Activated naive CD4-positive, alpha-beta T cell treated with anti-CD3 and anti-CD28 coated beads, Interleukin-2, amount 10 ng/mL, durations not matched to agents 7 days and 5 days (primary cell): ENCODE measurements at regions not wholly inside any gene's neighbourhood (a gene's known extent, or its start where the extent isn't known, plus 50 kb on each side); places are given as distances from the start of the nearest gene placed in this dataset.
"Not testable (repeated sequence)": the region's sequence is repeated elsewhere in the genome, so short reads cannot be mapped to it uniquely, and the experiment has no call there.

Experiments
- CTCF ChIA-PET: fragments of 350-600 bp; sonication (Branson Sonifier 250); formaldehyde crosslinking; loops from one replicate; lab custom pipeline; 2021; ENCODE audit warnings: antibody characterized with exemption; lab: Charles Lee
- DNase-seq: peaks from one replicate; pipeline ENCODE4 v3.0.0-alpha.2; 2020
- H3K27ac Mint-ChIP-seq: one replicate; pipeline ENCODE4 v1.8.0; 2021; ENCODE audit warnings: mild to moderate bottlenecking, moderate library complexity, mixed read lengths
- H3K27me3 Mint-ChIP-seq: one replicate; pipeline ENCODE4 v1.8.0; 2021; ENCODE audit warnings: mild to moderate bottlenecking, mixed read lengths
- H3K36me3 Mint-ChIP-seq: one replicate; pipeline ENCODE4 v1.8.0; 2021; ENCODE audit warnings: mixed read lengths
- H3K4me1 Mint-ChIP-seq: one replicate; pipeline ENCODE4 v1.8.0; 2021; ENCODE audit warnings: mixed read lengths
- H3K4me3 Mint-ChIP-seq: one replicate; pipeline ENCODE4 v1.8.0; 2021; ENCODE audit warnings: mild to moderate bottlenecking, moderate library complexity, mixed read lengths
- H3K9me3 Mint-ChIP-seq: one replicate; pipeline ENCODE4 v1.8.0; 2021; ENCODE audit warnings: mixed read lengths

DNA sequence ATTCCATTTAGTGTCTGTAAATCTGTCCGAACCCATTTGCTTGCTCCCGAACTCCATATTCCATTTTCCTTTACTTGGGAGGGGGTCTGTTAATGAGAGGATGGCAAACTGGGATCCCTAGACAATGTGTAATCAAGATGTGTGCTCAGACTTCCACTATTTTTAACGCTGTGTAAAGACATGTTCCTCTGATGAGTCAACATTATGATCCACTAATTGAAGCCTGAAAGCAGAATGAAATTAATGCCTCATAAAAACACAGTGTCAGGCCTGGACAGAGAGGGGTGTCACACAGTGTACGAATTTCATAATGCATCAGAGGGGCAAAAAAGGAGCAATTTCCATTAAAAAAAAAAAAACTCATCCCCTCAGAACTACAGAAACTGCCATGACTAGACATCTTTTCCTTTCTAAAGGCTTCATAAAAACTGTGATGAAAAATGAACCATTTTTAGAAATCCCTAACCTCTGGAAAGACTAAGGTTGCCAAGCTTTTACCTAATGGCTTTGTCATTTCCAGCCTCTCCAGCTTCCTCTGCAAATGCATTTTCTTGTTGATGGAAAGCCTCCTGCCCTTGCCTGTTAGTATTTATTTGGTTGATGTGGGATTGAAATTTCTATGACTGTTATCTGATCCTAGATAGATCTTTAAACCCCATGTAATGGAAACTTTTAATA is 209.2 kb upstream of the DCC start:
- DNase-seq, result no peak
- CTCF ChIA-PET, result no interaction called here
- no peaks in the 10 kb centered on the region for H3K36me3 Mint-ChIP-seq
- H3K9me3 Mint-ChIP-seq, result peaks cover 2% of the 10 kb centered on the region
- H3K4me3 Mint-ChIP-seq, result no peak overlapping the region
- H3K27ac Mint-ChIP-seq, result no peak overlapping the region
- H3K27me3 Mint-ChIP-seq, result no peaks in the 10 kb centered on the region
- H3K4me1 Mint-ChIP-seq, result no peaks in the 10 kb centered on the region

DNA sequence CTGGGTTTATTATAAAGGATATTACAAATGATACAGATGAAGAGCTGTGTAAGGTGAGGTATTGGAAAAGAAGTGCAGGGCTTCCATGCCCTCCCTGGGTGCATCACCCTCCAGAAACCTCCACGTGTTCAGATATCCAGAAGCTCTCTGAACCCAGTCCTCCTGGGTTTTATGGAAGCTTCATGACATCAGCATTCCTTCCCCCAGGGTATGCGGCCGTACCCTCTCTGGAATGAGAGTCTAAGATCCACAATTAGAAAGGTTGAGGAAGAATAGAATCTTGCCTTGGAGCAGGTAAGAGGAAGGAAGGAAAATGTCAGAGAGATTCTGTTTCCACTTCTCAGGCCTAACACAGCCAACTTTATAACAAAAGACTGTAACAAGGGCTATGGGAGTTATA is 208.2 kb upstream of the DCC start:
- H3K27me3 Mint-ChIP-seq, result no peaks in the 10 kb centered on the region
- H3K27ac Mint-ChIP-seq, result no peak overlapping the region
- CTCF ChIA-PET, result no interaction called here
- no peak overlapping the region for H3K4me3 Mint-ChIP-seq
- H3K36me3 Mint-ChIP-seq, result no peaks in the 10 kb centered on the region
- no peaks in the 10 kb centered on the region for H3K4me1 Mint-ChIP-seq
- H3K9me3 Mint-ChIP-seq, result peaks cover 9% of the 10 kb centered on the region
- DNase-seq, result no peak

DNA sequence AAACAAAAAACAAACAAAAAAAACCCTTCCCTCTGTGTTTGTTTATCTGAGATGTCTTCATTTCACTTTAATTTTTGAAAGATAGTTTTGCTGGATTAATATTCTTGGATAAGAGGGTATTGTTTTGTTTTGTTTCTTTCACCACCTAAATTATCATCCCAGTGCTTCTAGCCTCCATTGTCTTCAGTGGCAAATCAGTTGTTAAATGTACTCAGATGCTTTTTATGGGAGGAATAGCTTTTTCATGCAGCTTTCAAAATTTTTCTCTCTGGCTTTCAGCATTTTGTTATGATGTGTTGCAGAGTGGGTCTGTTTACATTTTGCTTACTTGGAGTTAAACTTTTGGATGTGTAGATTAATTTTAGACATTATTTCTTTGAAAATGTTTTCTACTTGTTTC is 203.5 kb upstream of the DCC start:
- CTCF ChIA-PET, result no interaction called here
- Mint-ChIP-seq H3K9me3 (peaks cover 15% of the 10 kb centered on the region), H3K27me3 (no peaks in the 10 kb centered on the region), H3K27ac (no peak overlapping the region), H3K4me3 (no peak overlapping the region), H3K36me3 (no peaks in the 10 kb centered on the region), H3K4me1 (no peaks in the 10 kb centered on the region)
- DNase-seq, result no peak

DNA sequence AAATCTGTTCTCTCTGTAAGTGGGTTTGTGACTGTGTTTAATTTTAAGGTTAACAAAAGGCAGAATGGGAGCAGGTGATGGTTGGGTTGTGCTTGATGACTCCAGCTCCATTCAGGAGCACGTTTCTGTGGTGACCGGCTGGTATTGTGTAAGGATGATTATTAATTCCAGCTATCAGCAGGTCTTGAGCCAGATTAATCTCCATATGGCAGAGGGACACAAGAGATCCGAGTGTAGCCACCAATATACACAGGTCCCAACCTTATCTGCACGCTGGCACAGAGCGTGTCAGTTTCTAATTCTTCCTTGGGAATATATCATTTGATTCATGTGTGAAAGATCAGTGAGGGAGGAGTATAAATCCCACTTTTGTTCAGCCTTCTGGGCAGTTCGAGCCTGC is 199.0 kb upstream of the DCC start:
- Mint-ChIP-seq H3K27ac (no peak overlapping the region), H3K27me3 (no peaks in the 10 kb centered on the region), H3K9me3 (peaks cover 20% of the 10 kb centered on the region), H3K4me1 (no peaks in the 10 kb centered on the region), H3K4me3 (no peak overlapping the region), H3K36me3 (no peaks in the 10 kb centered on the region)
- no peak for DNase-seq
- CTCF ChIA-PET, result no interaction called here

DNA sequence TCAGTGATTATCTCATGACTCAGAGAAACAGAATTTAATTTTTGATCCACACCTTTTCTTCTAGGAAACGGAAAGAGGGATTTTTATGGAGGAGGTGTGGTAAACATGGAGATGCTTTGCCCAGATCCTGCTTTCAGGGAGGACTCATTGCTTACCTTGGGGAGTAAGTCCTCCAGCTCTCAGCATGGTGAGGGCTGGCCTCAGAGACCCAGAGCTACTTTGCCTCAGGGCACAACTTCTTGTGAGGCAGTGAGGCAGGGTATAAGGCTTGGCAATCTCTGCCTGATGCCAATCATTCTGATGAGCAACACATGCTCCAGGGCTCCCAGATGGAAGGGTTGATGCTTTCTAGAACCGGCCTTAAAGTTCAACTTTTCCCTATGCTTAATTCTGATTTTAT is 189.9 kb upstream of the DCC start:
- Mint-ChIP-seq H3K9me3 (peaks cover 8% of the 10 kb centered on the region), H3K27ac (no peak overlapping the region), H3K27me3 (no peaks in the 10 kb centered on the region), H3K4me3 (no peak overlapping the region), H3K4me1 (no peaks in the 10 kb centered on the region), H3K36me3 (no peaks in the 10 kb centered on the region)
- CTCF ChIA-PET, result no interaction called here
- DNase-seq, result no peak

DNA sequence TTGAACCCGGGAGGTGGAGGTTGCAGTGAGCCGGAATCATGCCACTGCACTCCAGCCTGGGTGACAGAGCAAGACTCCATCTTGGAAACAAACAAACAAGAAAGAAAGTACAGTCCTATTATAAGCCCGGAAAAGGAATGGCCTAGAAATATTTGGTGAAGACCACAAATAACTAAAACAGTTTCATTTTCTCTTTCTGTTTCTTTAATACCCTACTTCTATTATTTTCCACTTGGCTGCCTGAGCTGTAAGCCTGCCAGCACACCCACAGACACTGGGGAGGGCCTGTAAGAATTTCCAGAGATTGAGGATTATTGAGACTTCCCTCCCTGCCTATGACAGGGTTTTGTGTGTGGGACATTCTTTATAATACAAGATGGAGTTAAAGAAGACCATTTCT is 188.0 kb upstream of the DCC start:
- Mint-ChIP-seq H3K36me3 (no peaks in the 10 kb centered on the region), H3K4me1 (no peaks in the 10 kb centered on the region), H3K27ac (no peak overlapping the region), H3K4me3 (no peak overlapping the region), H3K9me3 (peaks cover 5% of the 10 kb centered on the region), H3K27me3 (no peaks in the 10 kb centered on the region)
- CTCF ChIA-PET, result no interaction called here
- DNase-seq, result no peak

DNA sequence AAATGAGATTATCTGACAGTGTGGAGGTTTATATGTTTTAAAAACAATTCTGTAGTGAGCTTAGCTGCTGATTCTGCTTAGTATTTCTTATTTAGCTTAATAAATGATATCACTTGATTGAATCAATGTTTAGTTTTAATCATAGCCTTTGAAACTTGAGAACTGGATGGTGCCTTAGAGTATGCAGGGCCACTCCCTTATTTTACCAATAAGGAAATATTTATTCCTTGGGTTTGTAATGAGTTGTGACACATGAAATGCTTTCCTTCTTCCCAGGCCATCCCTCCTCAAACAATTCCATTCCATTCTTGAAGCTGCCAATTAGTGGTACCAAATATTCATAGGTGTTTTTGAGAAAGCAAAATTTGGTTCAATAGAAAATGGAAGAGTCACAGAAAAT is 183.8 kb upstream of the DCC start:
- Mint-ChIP-seq H3K4me3 (no peak overlapping the region), H3K27ac (no peak overlapping the region), H3K4me1 (no peaks in the 10 kb centered on the region), H3K27me3 (no peaks in the 10 kb centered on the region), H3K36me3 (no peaks in the 10 kb centered on the region), H3K9me3 (peaks cover 2% of the 10 kb centered on the region)
- DNase-seq, result no peak
- CTCF ChIA-PET, result no interaction called here

DNA sequence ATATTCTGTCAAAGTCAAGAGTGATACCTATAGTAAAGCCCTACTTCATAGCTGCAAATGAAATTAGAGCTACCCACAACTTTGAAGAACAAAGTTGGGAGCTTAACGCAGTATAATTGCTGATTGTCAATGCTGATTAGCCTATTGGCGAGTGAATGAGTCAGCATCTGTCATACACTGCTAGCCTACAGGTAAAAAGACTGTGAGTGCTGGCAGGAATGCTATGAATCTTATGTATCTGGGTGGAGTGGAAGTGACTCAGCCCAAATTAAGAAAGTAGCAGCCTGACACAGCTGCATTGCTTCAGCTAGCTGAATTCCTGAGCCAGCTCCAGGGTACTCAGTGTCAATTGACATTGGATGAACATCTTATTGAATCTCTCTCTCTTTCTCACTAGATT is 179.4 kb upstream of the DCC start:
- H3K36me3 Mint-ChIP-seq, result no peaks in the 10 kb centered on the region
- CTCF ChIA-PET, result no interaction called here
- H3K9me3 Mint-ChIP-seq, result peaks cover 5% of the 10 kb centered on the region
- no peak overlapping the region for H3K27ac Mint-ChIP-seq
- DNase-seq, result no peak
- H3K27me3 Mint-ChIP-seq, result no peaks in the 10 kb centered on the region
- H3K4me1 Mint-ChIP-seq, result no peaks in the 10 kb centered on the region
- no peak overlapping the region for H3K4me3 Mint-ChIP-seq

DNA sequence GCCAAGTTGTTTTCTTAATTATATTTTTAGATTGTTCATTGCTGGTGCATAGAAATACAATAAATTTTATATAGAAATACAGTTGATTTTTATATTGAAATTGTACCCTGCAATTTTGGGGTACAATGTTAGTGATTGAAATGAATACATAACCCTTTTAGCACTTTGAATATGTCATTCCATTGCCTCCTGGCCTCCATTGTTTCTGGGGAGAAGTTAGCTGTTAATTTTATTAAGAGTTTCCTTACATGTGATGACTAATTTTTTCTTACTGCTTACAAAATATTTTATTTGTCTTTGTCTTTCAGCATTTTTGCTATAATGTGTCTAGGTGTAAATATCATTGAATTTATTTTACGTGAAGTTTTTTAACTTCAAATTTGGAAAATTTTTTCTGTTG is 176.5 kb upstream of the DCC start:
- Mint-ChIP-seq H3K4me1 (no peaks in the 10 kb centered on the region), H3K9me3 (peaks cover 6% of the 10 kb centered on the region), H3K27ac (no peak overlapping the region), H3K36me3 (no peaks in the 10 kb centered on the region), H3K4me3 (no peak overlapping the region), H3K27me3 (no peaks in the 10 kb centered on the region)
- CTCF ChIA-PET, result no interaction called here
- no peak for DNase-seq

DNA sequence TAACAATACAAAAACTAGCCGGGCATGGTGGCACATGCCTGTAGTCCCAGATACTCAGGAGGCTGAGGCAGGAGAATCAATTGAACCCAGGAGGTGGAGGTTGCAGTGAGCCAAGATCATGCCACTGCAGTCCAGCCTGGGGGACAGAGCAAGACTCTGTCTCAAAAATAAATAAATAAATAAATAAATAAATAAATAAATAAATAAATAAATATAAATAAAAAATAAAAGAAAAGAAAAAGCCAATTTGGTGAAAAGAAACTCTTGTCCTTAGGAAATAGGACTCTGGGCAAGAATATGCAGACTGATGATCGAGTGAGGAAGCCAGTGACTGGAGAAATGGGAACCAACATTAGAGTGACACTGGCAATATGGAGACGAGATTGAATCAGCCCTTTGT is 171.9 kb upstream of the DCC start:
- H3K27ac Mint-ChIP-seq, DNase-seq, H3K36me3 Mint-ChIP-seq, CTCF ChIA-PET, H3K4me1 Mint-ChIP-seq, H3K27me3 Mint-ChIP-seq, H3K9me3 Mint-ChIP-seq, H3K4me3 Mint-ChIP-seq: not testable (repeated sequence)

DNA sequence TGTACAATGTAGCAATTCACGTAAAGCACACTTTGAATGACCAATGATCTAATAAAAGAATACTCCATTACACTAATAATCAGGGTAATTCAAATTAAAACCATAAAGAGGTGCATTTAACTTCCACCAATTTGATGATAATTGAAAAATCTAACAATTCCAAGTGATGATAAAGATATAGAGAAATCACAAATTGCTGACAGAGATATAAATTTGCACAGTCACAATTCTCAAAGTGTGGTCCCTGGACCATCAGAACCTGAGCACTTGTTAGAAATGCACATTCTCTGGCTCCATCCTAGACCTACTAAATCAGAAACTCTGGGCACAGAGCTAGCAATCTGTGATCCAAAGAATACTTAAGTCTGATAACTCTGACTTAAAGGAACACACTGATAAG is 165.8 kb upstream of the DCC start:
- no peaks in the 10 kb centered on the region for H3K27me3 Mint-ChIP-seq
- no peak overlapping the region for H3K27ac Mint-ChIP-seq
- H3K4me3 Mint-ChIP-seq, result no peak overlapping the region
- H3K36me3 Mint-ChIP-seq, result no peaks in the 10 kb centered on the region
- CTCF ChIA-PET, result no interaction called here
- no peak for DNase-seq
- H3K9me3 Mint-ChIP-seq, result no peaks in the 10 kb centered on the region
- no peaks in the 10 kb centered on the region for H3K4me1 Mint-ChIP-seq

DNA sequence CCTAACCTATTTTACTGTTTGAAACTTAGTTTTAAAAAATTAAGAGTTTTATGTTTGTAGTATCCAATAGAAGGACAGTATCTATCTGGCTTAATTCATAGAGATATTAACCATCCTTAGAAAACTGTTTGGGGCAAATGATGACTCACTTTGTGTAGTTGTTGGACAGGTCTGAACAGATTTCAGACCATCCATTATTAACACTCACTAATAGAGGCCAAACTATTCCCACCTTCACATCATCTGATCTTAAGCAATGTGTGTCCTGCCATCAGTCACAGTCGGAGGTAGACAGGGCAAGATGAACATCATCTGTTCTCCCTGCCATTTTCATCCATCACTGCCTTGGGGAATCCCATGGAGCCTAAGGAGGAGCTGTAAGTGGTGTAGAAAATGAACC is 164.6 kb upstream of the DCC start:
- CTCF ChIA-PET, result no interaction called here
- no peaks in the 10 kb centered on the region for H3K36me3 Mint-ChIP-seq
- no peak for DNase-seq
- no peaks in the 10 kb centered on the region for H3K9me3 Mint-ChIP-seq
- no peaks in the 10 kb centered on the region for H3K4me1 Mint-ChIP-seq
- no peak overlapping the region for H3K4me3 Mint-ChIP-seq
- no peaks in the 10 kb centered on the region for H3K27me3 Mint-ChIP-seq
- no peak overlapping the region for H3K27ac Mint-ChIP-seq

DNA sequence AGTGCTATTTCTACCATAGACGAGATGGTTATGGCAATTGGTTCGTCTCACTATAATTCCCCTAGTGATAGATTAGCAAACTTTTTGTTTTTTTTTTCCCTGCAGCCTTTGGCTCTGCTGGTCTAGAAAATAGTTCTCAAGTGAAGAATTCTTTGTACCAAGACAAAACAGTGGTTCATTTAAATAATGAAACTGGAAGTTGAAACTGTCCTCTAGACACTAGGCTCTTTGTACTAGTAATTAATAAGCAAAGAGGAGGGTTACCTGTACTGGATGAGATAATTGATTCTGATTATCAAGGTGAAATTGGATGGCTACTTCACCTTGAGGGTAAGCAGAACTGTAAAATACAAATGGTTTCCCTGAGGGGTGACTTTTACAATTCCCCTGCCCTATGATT is 156.9 kb upstream of the DCC start:
- Mint-ChIP-seq H3K4me1 (no peaks in the 10 kb centered on the region), H3K4me3 (no peak overlapping the region)

DNA sequence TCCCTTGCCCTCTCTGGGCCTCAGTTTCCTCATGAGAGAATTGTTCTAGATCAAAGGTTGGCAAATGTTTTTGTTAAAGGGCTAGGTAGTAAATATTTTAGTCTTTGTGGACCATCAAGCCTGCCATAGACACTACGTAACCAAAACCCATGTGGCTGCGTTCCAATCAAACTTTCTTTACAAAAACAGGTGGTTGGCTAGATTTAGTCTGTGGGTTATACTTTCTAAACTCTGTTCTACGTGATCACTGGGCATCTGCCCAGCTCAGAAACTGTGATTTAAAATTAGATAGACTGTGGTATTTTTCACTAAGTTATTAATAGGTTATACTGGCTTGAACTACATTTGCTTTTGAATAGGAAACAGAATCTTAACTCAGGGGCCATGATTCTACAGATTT is 149.8 kb upstream of the DCC start:
- Mint-ChIP-seq H3K4me1 (no peaks in the 10 kb centered on the region), H3K27me3 (no peaks in the 10 kb centered on the region), H3K27ac (no peak overlapping the region), H3K9me3 (no peaks in the 10 kb centered on the region), H3K4me3 (no peak overlapping the region), H3K36me3 (no peaks in the 10 kb centered on the region)
- CTCF ChIA-PET, result no interaction called here
- no peak for DNase-seq

More for the DNA sequence above, 156.9 kb upstream of the DCC start:
- Mint-ChIP-seq H3K36me3 (no peaks in the 10 kb centered on the region), H3K27ac (no peak overlapping the region), H3K9me3 (peaks cover 6% of the 10 kb centered on the region), H3K27me3 (no peaks in the 10 kb centered on the region)
- CTCF ChIA-PET, result no interaction called here
- DNase-seq, result no peak

DNA sequence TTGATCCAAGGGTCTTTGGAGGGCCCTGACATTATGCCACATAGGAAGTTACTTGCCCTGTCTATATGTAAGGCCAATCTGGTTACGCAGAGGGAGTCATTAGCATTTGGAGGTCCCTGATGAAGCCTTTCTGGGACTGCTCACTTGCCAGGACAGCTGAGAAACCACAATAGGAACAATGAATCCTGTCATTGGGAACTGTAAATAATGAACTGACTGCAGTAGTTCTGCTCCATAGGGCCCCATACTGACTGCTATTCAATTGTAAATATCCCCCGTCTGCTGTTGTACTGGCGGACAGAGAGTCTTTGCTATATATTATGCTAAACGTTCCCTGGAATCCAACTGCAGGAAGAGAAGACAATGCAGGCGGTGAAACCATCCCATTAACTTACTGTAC is 149.4 kb upstream of the DCC start:
- no peak for DNase-seq
- Mint-ChIP-seq H3K27ac (no peak overlapping the region), H3K36me3 (no peaks in the 10 kb centered on the region), H3K4me3 (no peak overlapping the region), H3K4me1 (no peaks in the 10 kb centered on the region), H3K9me3 (no peaks in the 10 kb centered on the region), H3K27me3 (no peaks in the 10 kb centered on the region)
- CTCF ChIA-PET, result no interaction called here

DNA sequence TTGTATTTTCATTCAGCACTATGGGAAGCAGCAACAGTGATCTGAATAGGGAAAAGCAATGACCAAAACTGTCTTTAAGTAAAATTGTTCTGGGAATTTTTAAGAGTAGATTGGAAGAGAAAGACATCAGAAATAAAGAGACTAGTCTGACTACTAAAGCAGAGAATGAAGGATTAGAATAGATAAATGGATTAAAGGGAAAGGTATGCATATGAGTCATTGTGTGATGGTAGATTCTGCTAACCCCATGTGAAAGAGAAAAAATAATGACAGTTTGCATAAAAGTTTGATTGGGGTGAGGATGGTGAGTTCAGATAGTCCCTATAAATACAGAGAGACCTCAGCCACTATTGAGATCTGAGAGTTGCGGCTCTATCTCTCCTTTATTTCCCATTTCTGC is 139.6 kb upstream of the DCC start:
- Mint-ChIP-seq H3K27me3 (no peaks in the 10 kb centered on the region), H3K4me1 (no peaks in the 10 kb centered on the region), H3K9me3 (no peaks in the 10 kb centered on the region), H3K4me3 (no peak overlapping the region), H3K27ac (no peak overlapping the region), H3K36me3 (no peaks in the 10 kb centered on the region)
- no peak for DNase-seq
- CTCF ChIA-PET, result no interaction called here
